22Rv1 (cell line): ENCODE measurements at regions not wholly inside any gene's neighbourhood (a gene's known extent, or its start where the extent isn't known, plus 50 kb on each side); places are given as distances from the start of the nearest gene placed in this dataset.

Experiments used
- CTCF ChIP-seq: fragments of 450-650 bp; IDR thresholded peaks from 2 replicates; pipeline ENCODE4 v1.5.1; 2017; ENCODE audit warnings: mild to moderate bottlenecking
- ZFX ChIP-seq: fragments of 450-650 bp; IDR thresholded peaks from 2 replicates; pipeline ENCODE4 v1.6.1; 2017; ENCODE audit warnings: antibody characterized with exemption, borderline replicate concordance

GRCh38 chr9:118767571-118767970 is 601.7 kb downstream of the BRINP1 start:
- TF ChIP-seq CTCF: no peak
- TF ChIP-seq ZFX: no peak
